GM18502 (cell line): ENCODE measurements at regions not wholly inside any gene's neighbourhood (a gene's known extent, or its start where the extent isn't known, plus 50 kb on each side); places are given as distances from the start of the nearest gene placed in this dataset.
"Not testable (repeated sequence)": the region's sequence is repeated elsewhere in the genome, so short reads cannot be mapped to it uniquely, and the experiment has no call there.

Experiments used
- ATAC-seq: cut with Tn5 transposase; IDR thresholded peaks from one replicate; pipeline ENCODE4 v1.9.1; 2021; ENCODE audit warnings: mild to moderate bottlenecking; ENCODE audit not compliant: unreplicated experiment, poor library complexity

DNA sequence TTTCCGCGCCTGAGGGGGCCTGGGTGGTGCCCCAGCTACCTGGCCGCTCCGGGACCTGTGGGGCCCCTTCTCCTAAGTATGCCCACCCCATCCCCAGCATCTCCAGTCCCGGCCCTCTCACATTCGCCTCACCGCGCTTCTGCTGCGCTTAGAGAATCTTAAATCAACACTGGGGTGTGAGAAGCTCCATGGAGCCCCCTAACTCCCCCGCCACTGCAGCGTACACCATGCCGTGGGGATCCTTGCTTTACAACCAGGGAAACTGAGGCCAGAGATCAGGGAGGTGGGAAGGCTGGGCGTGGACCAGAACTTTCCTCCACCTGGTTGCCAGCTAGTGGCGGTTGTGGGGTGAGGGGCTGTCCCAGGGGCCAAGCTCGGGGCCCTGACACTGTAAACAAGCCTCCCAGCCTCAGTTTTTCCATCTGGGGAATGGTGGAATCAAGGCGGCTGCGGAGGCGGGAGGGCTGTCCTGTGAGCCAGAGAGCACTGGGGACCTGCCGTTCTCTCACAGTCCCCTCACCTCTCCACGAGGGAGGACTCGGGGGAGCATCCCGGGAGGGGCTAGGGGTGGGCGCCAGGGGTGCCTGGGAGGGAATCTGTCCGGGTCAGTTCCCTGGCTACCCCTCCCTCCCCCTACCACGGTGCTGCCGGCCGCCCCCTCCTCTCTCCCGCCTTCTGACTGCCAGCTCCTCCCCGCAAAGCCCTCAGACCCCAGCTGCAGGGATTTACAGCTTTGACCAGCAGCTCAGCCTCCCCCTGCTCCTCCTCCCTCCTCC lies 161.2 kb downstream of the C9orf50 start:
- no peak for ATAC-seq

DNA sequence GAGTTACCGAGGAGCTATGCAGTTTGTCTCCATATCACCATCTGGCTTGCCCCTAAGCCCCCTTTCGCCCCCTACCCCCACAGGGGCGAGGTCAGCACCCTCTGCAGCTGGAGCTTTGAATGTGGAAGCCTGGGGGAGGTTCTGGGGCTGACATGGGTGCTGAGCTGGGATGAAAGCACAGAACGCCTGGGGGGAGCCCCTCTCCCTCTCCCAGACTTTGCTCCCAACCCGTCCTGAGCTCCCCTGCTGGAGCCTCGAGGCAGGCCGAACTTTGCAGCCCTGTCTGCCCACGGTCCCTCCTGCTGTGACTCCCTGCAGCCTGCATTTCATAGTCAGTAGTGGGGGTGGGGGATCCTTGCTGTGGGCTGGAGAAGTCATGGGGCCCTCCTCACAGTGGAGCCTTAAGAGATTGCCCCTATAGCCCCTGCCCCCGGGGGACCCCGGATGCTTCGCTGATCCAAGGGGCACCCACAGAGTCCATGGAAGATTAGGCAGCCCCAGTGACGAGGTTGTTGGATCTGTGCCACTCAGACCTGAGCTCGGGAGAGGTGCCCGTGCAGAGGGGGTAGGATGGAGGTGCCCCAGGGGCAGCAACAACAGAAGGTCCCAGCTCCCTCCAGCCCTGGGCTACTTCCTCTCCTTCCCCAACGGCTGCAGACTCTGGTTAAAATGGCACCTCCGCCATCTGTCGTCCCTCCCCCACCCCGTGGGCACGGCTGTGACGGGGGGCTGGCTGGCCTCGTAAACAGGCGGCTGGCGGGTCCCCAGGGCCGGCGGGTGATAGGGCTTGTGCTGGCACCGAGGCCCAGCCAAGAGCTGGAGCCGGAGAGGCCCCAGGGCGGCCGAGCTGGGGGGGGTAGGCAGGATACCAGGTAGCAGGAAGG lies 162.0 kb downstream of the C9orf50 start:
- no peak for ATAC-seq

DNA sequence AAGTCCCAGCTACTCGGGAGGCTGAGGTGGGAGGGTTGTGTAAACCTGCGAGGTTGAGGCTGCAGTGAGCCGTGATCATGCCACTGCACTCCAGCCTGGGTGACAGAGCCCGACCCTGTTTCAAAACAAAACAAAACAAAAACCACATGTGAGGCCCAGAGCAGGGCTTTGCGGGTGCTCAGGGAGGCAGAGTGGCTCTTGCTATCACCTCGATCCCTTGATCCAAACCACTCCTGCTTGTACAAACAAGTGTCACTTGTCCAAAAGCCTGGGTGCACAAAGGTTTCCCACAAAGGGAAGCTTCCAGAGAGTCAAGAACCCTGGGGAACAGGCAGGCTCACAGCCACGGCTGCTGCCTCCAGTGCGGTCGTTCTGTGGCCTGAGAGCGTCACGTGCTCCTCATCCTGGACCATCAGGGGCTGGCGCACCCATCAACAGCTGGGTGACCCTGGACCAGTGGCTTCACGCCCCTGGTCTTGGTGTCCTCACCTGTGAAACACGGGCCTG lies 162.7 kb downstream of the C9orf50 start:
- no peak for ATAC-seq

DNA sequence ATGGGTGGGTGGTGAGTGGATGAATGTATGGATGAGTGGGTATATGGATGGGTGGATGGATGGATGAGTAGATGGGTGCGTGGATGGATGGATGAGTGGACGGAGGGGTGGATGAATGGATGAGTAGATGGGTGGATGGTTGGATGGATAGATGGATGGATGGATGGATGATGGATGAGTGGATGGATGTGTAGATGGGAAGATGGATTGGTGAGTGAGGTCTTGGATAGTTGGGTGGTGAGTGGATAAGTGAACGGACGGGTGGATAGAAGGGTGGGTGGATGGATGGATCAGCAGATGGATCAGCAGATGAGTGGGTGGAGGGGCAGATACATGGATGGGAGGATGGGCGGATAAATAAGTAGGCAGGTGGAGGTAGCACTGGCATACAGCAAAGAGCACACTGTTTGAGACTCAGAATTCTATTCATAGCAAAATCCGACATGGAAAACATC lies 163.5 kb downstream of the C9orf50 start:
- no peak for ATAC-seq

DNA sequence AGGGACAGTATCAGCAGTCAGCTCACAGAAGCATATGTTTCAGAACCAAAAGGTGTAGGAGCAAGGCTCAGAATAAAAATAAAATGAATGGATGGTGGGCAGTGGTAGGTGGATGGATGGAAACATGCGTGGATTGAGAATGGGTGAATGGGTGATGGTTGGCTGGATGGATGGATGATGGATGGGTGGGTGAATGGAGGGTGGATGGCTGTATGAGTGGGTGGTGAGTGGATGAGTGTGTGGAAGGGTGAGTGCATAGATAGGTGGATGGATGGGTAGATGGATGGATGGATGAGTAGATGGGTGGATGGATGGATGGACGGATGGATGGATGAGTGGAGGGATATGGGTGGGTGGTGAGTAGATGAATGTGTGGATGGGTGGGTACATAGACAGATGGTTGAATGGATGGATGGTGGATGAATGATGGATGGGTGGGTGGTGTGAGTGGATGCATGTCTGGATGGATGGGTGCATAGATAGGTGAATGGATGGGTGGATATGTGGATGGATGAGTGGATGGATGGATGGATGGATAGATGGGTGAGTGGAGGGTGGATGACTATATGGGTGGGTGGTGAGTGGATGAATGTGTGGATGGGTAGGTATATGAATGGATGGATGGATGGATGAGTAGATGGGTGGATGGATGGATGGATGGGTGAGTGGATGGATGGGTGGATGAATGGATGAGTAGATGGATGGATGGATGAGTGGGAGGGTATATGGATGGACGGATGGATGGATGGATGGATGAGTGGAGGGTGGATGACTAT lies 164.2 kb downstream of the C9orf50 start:
- ATAC-seq = no peak

DNA sequence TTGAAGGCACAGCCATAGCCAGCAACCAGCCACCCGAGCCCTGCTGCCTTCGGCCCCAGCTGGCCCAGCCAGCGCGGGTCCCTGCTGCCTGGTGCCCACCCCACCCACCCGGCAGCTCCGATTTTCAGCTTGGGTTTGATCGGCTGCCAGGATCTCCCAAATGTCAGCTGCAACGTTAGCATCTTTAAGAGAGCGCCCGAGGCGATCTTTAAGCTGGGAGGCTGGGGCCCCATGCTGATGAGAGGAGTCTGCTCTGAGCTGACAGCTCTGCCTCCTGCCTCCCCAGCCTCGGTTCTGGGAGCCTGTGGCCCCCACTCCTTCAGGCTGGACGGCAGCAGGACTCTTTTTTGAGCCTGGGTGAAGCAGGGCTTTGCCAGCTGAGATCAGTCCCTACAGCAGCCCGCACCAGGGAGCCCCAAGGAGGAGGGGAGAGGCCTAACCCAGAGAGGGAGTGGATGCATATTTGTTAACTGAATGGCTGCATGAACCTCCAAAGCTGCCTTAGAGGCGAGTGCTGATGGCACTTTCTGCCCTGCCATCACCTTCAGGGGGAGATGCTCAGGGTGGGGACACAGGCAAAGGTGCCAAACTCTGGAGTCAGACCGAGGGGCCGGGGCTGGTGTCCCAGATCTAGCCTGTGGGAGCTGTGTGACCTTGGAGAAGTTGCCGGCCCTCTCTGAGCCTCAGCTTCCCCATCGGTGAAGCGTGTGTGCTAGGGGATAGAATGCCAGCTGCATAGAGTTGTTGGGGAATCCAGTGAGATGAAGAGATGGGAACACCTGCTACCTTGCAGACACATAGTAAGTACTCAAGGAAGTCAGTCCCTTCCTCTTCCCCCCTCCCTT lies 165.5 kb downstream of the C9orf50 start:
- no peak for ATAC-seq

DNA sequence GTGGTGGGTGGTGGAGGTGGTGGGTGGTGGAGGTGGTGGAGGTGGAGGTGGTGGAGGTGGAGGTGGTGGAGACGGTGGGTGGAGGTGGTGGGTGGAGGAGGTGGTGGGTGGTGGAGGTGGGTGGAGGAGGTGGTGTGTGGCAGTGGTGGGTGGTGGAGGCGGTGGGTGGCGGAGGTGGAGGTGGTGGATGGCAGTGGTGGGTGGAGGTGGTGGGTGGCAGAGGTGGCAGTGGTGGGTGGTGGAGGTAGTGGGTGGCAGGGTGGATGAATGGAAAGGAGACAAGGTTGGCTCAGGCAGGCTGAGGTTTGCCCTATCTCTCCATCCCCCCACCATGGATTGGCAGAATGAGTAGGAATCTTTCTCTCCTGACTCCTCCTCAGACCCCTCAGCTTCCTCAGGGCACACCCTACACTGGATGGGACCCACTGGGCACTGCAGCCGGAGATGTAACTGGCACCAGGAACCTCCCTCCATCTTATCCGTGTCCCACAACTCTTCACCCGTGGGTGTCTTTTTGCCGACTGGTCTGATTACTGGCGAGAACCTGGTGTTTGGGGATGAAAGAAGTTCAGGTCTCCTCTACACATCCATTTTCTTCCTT lies 166.3 kb downstream of the C9orf50 start:
- ATAC-seq = no peak

DNA sequence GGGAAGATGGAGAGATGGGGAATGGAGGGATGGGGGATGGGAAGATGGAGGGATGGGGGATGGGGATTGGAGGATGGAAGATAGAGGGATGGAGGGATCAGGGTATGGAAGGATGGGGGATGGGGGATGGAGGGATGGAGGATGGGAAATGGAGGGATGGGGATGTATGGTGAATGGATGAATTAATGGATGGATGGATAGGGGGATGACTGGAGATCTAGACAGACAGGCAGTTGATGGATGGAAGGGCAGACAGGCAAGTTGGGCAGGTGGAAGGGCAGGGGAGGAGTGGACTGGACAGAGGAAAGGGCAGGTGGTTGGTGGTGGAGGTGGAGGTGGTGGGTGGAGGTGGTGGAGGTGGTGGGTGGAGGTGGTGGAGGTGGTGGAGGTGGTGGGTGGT lies 167.2 kb downstream of the C9orf50 start:
- no peak for ATAC-seq

DNA sequence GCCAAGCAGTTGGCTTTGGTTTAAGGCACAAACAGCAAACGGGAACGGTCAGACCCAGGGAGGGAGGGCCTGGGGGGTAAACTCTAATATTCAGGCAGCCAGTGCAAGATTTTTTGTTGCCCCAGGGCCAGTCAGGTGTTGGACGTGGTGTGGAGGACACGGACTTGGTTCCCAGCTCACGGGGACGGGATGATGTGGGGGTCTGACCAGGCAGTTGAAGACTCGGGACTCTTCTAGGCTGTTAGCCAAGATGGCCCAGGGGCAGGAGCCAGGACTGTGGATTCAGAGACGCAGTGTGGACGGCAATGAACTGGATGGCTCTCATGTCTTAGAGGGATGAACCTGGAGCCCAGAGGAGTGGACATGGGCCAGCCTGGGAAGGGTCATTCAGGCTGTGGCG lies 169.2 kb downstream of the C9orf50 start:
- ATAC-seq = no peak

DNA sequence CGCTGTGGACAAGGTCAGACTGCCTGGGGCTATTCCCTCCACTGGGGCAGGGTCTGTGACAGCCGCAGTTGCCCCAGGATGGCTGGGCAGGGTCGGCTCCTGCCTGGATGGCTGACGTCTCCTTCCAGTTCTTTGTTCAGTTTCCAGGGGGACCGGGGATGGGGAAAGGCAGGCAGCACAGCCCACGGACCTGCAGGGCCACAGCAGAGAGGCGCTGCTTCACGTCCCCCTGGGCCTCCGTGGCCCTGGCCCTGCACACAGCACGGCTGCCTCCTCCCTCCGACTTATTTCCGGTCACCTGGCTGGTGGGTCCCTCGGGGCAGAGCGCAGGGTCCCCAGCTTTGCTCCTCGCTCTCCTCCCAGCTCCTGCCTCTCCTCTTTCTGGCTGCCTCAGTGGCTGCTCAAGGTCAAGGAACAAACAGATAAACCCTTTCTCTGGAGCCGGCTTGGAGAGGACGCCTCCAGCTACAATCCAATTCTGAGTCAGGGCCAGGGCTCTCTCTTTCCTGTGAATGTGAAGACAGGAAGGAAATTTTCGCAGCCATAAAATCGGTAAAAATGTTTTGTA lies 169.7 kb downstream of the C9orf50 start:
- no peak for ATAC-seq

DNA sequence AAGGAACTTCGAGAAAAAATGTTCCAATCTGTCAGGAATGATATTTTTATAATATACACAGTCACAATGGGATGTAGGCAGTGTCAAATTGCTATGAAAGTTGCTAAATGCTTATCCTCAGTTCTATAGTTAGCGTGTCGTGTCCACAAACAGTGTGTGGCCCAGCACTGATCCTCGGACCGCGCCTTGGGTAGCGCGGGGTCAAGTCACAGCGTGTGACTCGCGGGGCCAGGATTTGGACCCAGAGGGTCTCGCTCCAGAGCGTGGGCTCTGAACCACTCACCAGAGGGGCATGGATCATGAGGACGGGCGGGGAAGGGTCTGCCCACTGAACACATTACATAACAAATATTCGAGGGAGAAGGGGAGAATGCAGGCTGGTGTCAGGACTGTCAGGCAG lies 171.8 kb downstream of the C9orf50 start:
- no peak for ATAC-seq

DNA sequence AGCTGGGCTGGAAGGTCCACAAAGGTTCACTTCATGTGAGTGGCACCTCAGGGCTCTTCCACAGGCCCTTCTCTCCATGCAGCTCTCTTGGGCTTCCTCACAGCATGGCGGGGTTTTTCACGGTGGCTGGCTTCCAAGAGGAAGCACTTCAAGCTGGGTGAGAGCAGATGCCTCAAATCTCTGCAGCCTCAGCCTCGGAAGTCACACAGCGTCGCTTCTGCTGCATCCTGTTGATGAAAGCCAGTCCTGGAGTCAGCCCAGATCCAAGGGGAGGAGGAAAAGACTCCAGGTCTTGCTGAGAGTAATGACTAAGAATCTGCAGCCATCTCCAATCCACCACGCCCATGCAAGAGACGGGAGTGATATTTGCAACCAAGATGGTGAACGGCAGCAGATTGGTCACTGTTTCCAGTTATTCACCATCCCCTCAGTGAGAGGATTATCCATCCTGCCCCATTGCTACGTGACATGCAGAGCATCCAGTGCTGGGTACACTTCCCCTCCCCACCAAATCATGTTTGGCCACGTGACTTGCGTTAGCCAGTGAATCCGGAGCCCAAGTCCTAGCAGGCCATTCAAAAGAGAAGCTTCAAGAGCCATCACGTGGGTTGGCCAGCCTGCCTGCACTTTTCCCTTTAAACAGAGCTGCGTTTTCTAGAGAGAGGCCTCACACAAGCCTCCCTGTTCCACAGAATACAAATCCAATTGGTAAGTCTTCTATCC lies 173.9 kb downstream of the C9orf50 start:
- no peak for ATAC-seq

DNA sequence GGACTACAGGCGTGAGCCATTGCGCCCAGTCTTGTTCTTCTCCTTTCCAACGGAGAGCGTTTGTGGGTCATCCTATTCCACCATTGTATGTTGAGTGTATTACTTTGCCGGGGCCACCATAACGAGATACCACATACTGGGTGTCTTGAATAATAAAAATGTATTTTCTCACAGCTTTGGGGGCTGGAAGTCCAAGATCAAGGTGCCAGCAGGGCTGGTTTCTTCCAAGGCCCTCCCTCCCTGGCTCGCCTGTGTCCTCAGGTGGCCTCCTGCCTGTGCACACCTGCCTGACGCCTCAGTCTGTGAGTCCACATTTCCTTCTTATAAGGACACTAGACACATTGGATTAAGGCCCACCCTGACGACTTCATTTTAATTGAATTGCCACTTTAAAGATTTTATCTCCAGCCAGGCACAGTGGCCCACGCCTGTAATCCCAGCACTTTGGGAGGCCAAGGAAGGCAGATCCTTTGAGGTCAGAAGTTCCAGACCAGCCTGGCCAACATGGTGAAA lies 175.1 kb downstream of the C9orf50 start:
- no peak for ATAC-seq

DNA sequence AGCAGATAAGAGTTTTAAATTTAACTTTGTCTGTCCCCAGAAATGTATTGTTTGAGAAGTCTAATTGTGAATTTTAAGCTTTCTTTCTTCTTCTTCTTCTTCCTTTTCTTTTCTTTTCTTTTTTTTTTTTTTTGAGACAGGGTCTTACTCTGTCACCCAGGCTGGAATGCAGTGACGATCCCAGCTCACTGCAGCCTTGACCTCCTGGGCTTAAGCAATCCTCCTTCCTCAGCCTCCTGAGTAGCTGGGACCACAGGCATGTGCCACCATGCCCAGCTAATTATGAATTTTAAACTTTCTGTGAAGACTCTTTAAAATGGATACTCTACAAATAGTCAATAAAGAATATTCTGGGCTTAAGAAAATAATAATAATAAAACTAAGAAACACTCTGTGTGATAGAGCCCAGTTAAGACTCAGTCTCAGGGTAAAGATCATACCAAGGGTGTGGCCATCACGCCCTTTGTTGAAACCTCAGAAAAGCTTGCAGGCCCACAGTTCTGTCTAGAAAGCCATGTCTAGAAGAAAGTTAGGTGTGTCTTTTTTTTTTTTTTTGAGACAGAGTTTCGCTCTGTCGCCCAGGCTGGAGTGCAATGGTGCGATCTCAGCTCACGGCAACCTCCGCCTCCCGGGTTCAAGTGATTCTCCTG lies 177.3 kb downstream of the C9orf50 start:
- not testable (repeated sequence) for ATAC-seq

DNA sequence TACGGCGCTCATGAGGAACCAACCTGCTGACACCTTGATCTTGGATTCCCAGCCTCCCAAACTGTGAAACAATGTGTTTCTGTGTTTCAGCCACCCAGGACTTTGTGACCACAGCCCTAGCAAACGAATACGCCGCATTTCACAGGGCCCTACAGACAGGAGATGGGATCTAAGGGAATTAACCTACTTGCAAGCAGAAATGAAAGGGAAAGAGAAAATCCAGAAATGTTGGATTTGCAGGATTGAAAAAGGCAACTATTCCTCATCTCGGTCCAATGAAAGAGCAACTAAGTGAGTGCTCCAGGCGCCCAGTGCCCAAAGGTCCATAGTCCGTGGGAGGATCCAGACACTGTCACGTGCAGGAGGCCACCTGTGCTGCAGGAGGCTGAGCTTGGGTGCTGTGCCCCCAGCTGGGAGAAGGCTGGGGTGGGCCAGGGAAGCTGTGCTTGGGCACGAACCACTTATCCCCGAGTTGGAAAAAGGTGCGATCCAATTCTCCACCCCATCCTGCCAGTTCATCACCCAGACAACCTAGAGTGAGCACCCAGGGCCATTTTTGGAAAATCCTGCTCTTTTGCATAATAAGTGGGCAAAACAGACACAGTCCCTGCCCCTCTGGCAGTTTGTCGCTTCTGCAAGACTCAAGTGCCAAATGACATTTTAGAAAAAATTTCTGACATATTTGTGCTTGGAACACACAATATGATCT lies 177.9 kb downstream of the C9orf50 start:
- no peak for ATAC-seq

DNA sequence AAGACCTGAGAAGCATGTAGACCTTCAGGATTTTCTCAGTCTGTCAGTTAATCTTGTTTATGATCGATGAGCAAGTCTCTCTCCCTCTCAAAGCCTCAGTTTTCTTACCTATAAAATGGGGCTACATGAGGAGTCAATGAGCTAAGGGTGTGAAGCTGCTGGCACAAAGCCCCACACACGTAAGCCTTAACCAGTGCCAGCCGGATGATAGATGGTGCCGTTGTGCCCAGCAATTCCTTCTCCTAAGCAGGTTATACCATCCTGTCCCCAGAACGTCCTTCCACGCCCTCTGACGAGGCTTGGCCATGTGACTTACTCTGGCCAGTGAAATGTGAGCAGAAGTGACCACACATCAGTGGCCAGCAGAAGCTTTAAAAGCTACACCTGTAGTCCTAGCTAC lies 179.0 kb downstream of the C9orf50 start:
- no peak for ATAC-seq
